NCI-H526 (cell line): ENCODE measurements at regions not wholly inside any gene's neighbourhood (a gene's known extent, or its start where the extent isn't known, plus 50 kb on each side); places are given as distances from the start of the nearest gene placed in this dataset.

Experiments
- DNase-seq, 2 experiments: peaks; one replicate each; lab custom pipeline; 2025; lab: John Stamatoyannopoulos, UW

GRCh38 chr11:16685914-16686313 lies 52.5 kb upstream of the C11orf58 start:
- DNase-seq: no peak

- DNase-seq: no peak
Measured at GRCh38 chr11:16678466-16679116, 59.9 kb upstream of the C11orf58 start.

GRCh38 chr11:16669799-16670415 lies 68.5 kb upstream of the C11orf58 start:
- DNase-seq: no peak

GRCh38 chr11:16632295-16633200 lies 105.9 kb upstream of the C11orf58 start:
- DNase-seq: peak; percentile 14 to 61

GRCh38 chr11:16630651-16631050 lies 107.8 kb upstream of the C11orf58 start:
- DNase-seq: no peak

- no peak for DNase-seq
Measured at GRCh38 chr11:16618431-16618830, 120.0 kb upstream of the C11orf58 start.

GRCh38 chr11:16615480-16615879 lies 123.0 kb upstream of the C11orf58 start:
- no peak for DNase-seq

- peak; percentile 90 to 98 for DNase-seq
Measured at GRCh38 chr11:16613512-16614381, 124.7 kb upstream of the C11orf58 start.

- no peak for DNase-seq
Measured at GRCh38 chr11:16613262-16613511, 125.3 kb upstream of the C11orf58 start.

- peak; percentile 38 to 77 for DNase-seq
Measured at GRCh38 chr11:16612566-16613261, 125.7 kb upstream of the C11orf58 start.

- DNase-seq: peak; percentile 59 to 81
Measured at GRCh38 chr11:16611926-16612565, 126.4 kb upstream of the C11orf58 start.

GRCh38 chr11:16611401-16611921 lies 127.0 kb upstream of the C11orf58 start:
- no peak for DNase-seq

GRCh38 chr11:16610738-16611388 lies 127.6 kb upstream of the C11orf58 start:
- DNase-seq: peak in 1 of 2 experiments; percentile 10

- no peak for DNase-seq
Measured at GRCh38 chr11:16610213-16610737, 128.2 kb upstream of the C11orf58 start.

GRCh38 chr11:16609769-16610168 lies 128.7 kb upstream of the C11orf58 start:
- DNase-seq: no peak

- peak; percentile 64 to 84 for DNase-seq
Measured at GRCh38 chr11:16607675-16608644, 130.5 kb upstream of the C11orf58 start.

- DNase-seq: peak; percentile 39 to 87
Measured at GRCh38 chr11:16606784-16607674, 131.4 kb upstream of the C11orf58 start.
